Right lobe of liver (tissue), 6 donors: ENCODE measurements at regions not wholly inside any gene's neighbourhood (a gene's known extent, or its start where the extent isn't known, plus 50 kb on each side); places are given as distances from the start of the nearest gene placed in this dataset.

Experiments
- ATAC-seq, 4 donors: fragments of 200-7000 bp; cut with Tn5 transposase; one replicate each; pipeline ENCODE4 v1.9.1; 2020; ENCODE audit warnings: mild to moderate bottlenecking in 4 of 4, moderate library complexity in 4 of 4
- DNase-seq, 3 donors: peaks; one replicate each; pipeline ENCODE4 v3.0.0-alpha.2; 2020
- H3K27ac ChIP-seq, 3 donors: fragments of 200-600 bp; one replicate each; pipeline ENCODE4 v1.8.0; 2022
- H3K27me3 ChIP-seq, 2 donors: fragments of 200-600 bp; one replicate each; pipeline ENCODE4 v1.8.0; 2022
- H3K36me3 ChIP-seq, 4 donors: fragments of 200-600 bp; sonication (generic) in 1 of 4; one replicate each; pipeline versions ENCODE4 v1.5.1 to v1.8.0; 2017 to 2022; ENCODE audit warnings: control low read depth in 1 of 4
- H3K4me1 ChIP-seq, 4 donors: fragments of 200-600 bp; sonication (generic) in 1 of 4; one replicate each; pipeline versions ENCODE4 v1.5.1 to v1.8.0; 2017 to 2022; ENCODE audit warnings: control low read depth in 1 of 4
- H3K4me3 ChIP-seq, 3 donors: fragments of 200-600 bp; one replicate each; pipeline ENCODE4 v1.8.0; 2022
- H3K9me3 ChIP-seq, 4 donors: fragments of 200-600 bp; sonication (generic) in 1 of 4; one replicate each; pipeline versions ENCODE4 v1.5.1 to v1.8.0; 2017 to 2022; ENCODE audit warnings: control low read depth in 1 of 4
- CTCF ChIP-seq, 4 donors: fragments of 200-600 bp in 3 of 4; fragments of 450-650 bp in 1 of 4; IDR thresholded peaks; one replicate each; pipeline versions ENCODE4 v1.5.1 to v1.8.0; 2016 to 2022; ENCODE audit warnings: antibody characterized with exemption in 4 of 4, mild to moderate bottlenecking in 2 of 4
- POLR2A ChIP-seq: fragments of 450-650 bp; IDR thresholded peaks from one replicate; pipeline ENCODE4 v1.6.1; 2017; ENCODE audit warnings: antibody characterized with exemption, mild to moderate bottlenecking
- WGBS: methylation state at CpG from one replicate; pipeline ENCODE4 v1.1.6; 2018; ENCODE audit warnings: low coverage, low lambda C conversion rate; ENCODE audit not compliant: insufficient coverage; ENCODE audit errors: missing lambda C conversion rate; 5-methylcytosine and 5-hydroxymethylcytosine counted together
- intact Hi-C, 2 donors: fragments of 100-400 bp; cut with DNase I; formaldehyde crosslinking; loops; one replicate each; pipeline versions ENCODE4 v1.11.2 to v1.14.1; 2022
- donor health status: DM: no; HTN: yes; CAD: no.
- donor health status: DM: no; HTN: no; CAD: no.
- donor health status: DM: no; HTN: no; CAD: no.
- donor health status: DM: no; HTN: yes; CAD: no.
- donor health status: DM: no; HTN: yes; CAD: no.

DNA sequence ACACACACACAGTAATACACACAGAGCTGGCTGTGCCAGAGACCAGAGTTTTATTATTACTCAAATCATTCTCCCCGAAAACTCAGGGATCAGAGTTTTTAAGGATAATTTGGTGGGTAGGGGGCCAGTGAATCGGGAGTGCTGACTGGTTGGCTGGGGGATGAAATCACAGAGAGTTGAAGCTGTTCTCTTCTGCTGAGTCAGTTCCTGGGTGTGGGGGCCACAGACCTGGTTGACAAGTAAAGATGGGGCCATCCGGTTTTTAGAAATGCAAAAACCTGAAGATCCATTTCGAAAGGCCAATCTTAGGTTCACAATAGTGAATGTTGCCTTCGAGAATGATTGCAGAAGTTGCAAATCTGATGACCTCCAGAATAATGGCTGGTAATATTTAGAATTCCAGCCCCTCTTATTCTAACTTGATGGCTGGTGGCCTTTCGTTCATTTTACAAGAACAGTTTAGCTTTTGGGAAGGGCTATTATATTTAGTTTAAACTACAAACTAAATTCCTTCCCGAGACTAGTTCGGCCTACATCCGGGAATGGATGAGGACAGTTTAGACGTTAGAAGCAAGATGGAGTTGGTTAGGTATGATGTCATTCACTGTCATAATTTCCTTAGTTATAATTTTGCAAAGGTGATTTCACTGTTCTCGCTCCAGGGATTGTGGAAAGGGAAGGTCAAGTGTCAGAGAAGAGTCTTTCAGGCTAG, 123.2 kb downstream of the KCNJ18 start:
- H3K27ac ChIP-seq, result no peak overlapping the region
- intact Hi-C loops, result no loop called here
- DNase-seq, result no peak
- no peak for TF ChIP-seq POLR2A
- TF ChIP-seq CTCF (IDR thresholded peaks at IDR 0.05), result no peak
- WGBS, result 59% methylated on average over 11 of the region's 11 CpGs
- H3K4me1 ChIP-seq, result no peaks in the 10 kb centered on the region
- H3K36me3 ChIP-seq, result no peaks in the 10 kb centered on the region
- no peak overlapping the region for H3K4me3 ChIP-seq
- peaks cover 0 to 3% (median 0%) of the 10 kb centered on the region in 4 donors for H3K9me3 ChIP-seq
- no peak for ATAC-seq
- H3K27me3 ChIP-seq, result peaks cover 0 to 10% of the 10 kb centered on the region in 2 donors

DNA sequence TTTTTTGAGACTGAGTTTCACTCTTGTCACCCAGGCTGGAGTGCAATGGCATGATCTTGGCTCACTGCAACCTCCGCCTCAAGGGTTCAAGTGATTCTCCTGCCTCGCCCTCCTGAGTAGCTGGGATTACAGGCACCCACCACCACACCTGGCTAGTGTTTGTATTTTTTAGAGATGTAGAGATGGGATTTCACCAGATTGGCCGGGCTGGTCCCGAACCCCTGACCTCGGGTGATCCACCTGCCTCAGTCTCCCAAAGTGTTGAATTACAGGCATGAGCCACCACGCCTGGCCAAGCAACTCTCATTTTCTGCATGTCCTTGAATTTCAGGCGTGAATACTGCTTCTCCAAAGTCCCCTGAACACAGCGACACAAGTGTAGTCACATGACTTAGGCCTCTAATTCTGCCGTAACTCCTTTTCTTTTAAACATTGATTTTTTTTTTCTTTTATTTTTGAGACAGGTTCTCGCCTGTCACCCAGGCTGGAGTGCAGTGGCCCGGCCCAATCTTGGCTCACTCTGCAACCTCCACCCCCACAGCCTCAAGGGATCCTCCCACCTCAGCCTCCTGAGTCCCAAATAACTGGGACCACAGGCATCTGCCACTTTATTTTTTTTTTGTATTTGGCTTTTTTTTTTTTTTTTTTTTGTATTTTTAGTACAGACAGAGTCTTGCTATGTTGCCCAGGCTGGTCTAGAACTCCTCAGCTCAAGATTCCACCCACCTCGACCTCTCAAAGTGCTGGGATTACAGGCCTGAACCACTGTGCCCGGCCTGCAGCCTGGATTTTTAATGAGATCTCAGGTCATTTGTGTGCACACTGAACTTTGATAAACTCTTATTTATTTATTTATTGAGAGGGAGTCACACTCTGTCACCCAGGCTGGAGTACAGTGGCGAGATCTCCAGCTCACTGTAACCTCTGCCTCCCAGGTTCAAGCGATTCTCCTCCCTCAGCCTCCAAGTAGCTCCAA, 124.6 kb downstream of the KCNJ18 start:
- H3K4me1 ChIP-seq, result no peaks in the 10 kb centered on the region
- intact Hi-C loops, result no loop called here
- no peak overlapping the region for H3K4me3 ChIP-seq
- peaks cover 0 to 10% of the 10 kb centered on the region in 2 donors for H3K27me3 ChIP-seq
- H3K36me3 ChIP-seq, result no peaks in the 10 kb centered on the region
- DNase-seq (no peak), ATAC-seq (no peak)
- TF ChIP-seq POLR2A (no peak), CTCF (IDR thresholded peaks at IDR 0.05) (no peak)
- WGBS, result 55% methylated on average over 15 of the region's 15 CpGs
- H3K9me3 ChIP-seq, result peaks cover 0 to 3% (median 0%) of the 10 kb centered on the region in 4 donors
- H3K27ac ChIP-seq, result no peak overlapping the region

DNA sequence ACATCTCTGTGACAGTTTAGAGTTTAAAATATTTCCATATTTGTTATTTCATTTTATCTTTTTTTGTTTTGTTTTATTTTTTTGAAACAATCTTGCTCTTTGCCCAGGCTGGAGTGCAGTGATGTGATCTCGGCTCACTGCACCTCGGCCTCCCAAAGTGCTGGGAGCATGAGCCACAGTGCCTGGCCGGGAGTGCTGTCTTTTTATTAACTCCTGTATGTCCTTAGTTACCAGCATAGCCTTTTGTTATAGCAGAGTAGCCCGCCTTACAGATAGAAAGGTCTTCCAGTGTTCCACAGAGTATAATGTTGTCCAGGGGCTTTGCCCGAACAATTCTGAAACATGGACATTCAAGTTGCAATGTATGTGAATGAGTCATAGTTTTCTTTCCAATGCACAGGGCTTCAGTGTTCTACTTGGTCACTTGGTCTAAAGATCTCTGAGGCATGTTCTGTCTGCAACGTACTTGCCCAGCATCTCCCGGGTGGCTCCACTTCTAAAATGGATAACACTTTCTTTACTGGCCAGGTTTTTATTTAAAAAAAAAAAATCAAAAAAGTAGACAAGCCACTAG, 125.6 kb downstream of the KCNJ18 start:
- Histone ChIP-seq H3K27me3 (peaks cover 0 to 10% of the 10 kb centered on the region in 2 donors), H3K9me3 (peaks cover 0 to 3% (median 0%) of the 10 kb centered on the region in 4 donors), H3K4me3 (no peak overlapping the region), H3K27ac (no peak overlapping the region), H3K4me1 (no peaks in the 10 kb centered on the region), H3K36me3 (no peaks in the 10 kb centered on the region)
- no peak for ATAC-seq
- intact Hi-C loops, result no loop called here
- no peak for TF ChIP-seq POLR2A
- TF ChIP-seq CTCF (IDR thresholded peaks at IDR 0.05), result no peak
- no peak for DNase-seq
- 58% methylated on average over 7 of the region's 7 CpGs for WGBS

DNA sequence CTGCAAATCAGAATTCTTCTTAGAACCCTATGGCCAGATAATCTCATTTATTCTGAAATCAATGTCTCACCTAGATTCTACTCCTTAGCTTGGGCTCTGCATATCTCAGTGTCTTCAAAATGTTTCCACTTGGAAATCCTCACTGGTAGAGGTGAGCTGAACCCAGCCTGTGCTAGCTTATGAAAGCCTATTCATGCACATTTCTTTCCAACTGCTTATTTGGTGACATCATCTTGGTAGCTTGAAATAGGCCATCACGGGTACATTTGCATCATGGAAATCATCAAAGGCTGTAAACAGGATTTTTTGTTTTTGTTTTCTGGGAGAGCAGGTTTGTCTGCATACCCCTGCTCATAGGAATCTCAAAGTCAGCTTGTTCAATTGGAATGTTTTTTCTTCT, 130.8 kb downstream of the KCNJ18 start:
- Histone ChIP-seq H3K36me3 (no peaks in the 10 kb centered on the region), H3K9me3 (peaks cover 0 to 3% (median 0%) of the 10 kb centered on the region in 4 donors), H3K27me3 (peaks cover 0 to 20% of the 10 kb centered on the region in 2 donors), H3K4me3 (no peak overlapping the region), H3K4me1 (no peaks in the 10 kb centered on the region), H3K27ac (no peak overlapping the region)
- DNase-seq, result no peak
- 32% methylated on average over 1 of the region's 1 CpG for WGBS
- no peak for TF ChIP-seq POLR2A
- TF ChIP-seq CTCF (IDR thresholded peaks at IDR 0.05), result no peak
- intact Hi-C loops, result no loop called here
- ATAC-seq, result no peak
